Thoracic aorta (tissue), 2 donors: ENCODE measurements at regions not wholly inside any gene's neighbourhood (a gene's known extent, or its start where the extent isn't known, plus 50 kb on each side); places are given as distances from the start of the nearest gene placed in this dataset.

Experiments
- ATAC-seq: fragments of 150-250 bp; one replicate; pipeline ENCODE4 v1.8.0; 2017; ENCODE audit warnings: low read depth; ENCODE audit not compliant: insufficient number of reproducible peaks, low FRiP score
- DNase-seq: peaks from one replicate; pipeline ENCODE4 v3.0.0-alpha.2; 2020; ENCODE audit warnings: low spot score
- H3K27ac ChIP-seq, 2 donors: fragments of 200-600 bp; sonication (generic); 1 replicate in 1 of 2; 2 replicates in 1 of 2; pipeline ENCODE4 v1.5.1; 2016; ENCODE audit warnings: mild to moderate bottlenecking in 2 of 2, moderate library complexity in 2 of 2
- H3K27me3 ChIP-seq: fragments of 200-600 bp; sonication (generic); replicated peaks from 2 replicates; pipeline ENCODE4 v1.6.0; 2016; ENCODE audit warnings: mild to moderate bottlenecking; ENCODE audit not compliant: insufficient read depth
- H3K36me3 ChIP-seq: fragments of 200-600 bp; sonication (generic); one replicate; pipeline ENCODE4 v1.5.1; 2016
- H3K4me1 ChIP-seq, 2 donors: fragments of 200-600 bp; sonication (generic); 1 replicate in 1 of 2; 2 replicates in 1 of 2; pipeline versions ENCODE4 v1.5.1 to v1.6.0; 2016; ENCODE audit warnings: low read depth in 2 of 2, mild to moderate bottlenecking in 1 of 2; ENCODE audit not compliant: control insufficient read depth in 1 of 2
- H3K4me3 ChIP-seq: fragments of 200-600 bp; sonication (generic); 2 replicates; pipeline ENCODE4 v1.5.1; 2016; ENCODE audit warnings: mild to moderate bottlenecking
- H3K9me3 ChIP-seq: fragments of 200-600 bp; sonication (generic); 2 replicates; pipeline ENCODE4 v1.5.1; 2016
- TF ChIP-seq, protein P1 (sequence below): fragments of 200-600 bp; sonication (generic); IDR thresholded peaks from one replicate; pipeline ENCODE4 v1.5.1; 2019; ENCODE audit warnings: antibody characterized with exemption

DNA sequence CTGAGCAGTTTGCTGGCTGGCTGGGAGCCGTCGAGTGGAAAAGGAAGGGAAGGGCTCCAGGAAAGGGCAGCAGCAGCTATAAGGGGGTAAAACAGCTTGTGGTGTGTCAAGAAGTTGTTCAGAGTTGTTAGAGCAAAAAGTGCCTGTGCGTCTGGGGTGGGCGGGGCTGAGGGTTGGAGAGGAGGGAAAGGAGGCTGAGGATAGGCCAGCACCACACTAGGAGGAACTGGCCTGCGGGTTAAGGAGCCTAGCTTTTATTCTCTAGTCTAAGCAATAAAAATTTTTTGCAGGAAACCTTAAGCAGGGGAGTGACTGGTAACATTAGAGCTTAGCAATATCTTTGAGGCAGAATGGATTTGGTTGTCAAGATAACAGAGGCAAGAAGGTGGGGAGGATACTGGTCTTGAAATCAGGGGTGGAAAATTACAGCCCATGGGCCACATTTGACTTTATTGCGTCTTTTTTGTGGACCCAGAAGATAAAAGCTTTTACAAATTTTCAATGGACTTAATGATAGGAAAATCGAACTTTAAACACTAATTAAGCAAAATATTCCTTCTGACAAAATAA lies 134.5 kb upstream of the AADACL2 start:
- no peaks in the 10 kb centered on the region for H3K9me3 ChIP-seq
- DNase-seq: no peak
- H3K27ac ChIP-seq: no peak overlapping the region
- no peak for ATAC-seq
- TF ChIP-seq, protein P1, sequence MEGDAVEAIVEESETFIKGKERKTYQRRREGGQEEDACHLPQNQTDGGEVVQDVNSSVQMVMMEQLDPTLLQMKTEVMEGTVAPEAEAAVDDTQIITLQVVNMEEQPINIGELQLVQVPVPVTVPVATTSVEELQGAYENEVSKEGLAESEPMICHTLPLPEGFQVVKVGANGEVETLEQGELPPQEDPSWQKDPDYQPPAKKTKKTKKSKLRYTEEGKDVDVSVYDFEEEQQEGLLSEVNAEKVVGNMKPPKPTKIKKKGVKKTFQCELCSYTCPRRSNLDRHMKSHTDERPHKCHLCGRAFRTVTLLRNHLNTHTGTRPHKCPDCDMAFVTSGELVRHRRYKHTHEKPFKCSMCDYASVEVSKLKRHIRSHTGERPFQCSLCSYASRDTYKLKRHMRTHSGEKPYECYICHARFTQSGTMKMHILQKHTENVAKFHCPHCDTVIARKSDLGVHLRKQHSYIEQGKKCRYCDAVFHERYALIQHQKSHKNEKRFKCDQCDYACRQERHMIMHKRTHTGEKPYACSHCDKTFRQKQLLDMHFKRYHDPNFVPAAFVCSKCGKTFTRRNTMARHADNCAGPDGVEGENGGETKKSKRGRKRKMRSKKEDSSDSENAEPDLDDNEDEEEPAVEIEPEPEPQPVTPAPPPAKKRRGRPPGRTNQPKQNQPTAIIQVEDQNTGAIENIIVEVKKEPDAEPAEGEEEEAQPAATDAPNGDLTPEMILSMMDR: no peak
- no peaks in the 10 kb centered on the region for H3K27me3 ChIP-seq
- no peaks in the 10 kb centered on the region for H3K36me3 ChIP-seq
- H3K4me3 ChIP-seq: no peak overlapping the region
- peaks cover 0 to 3% of the 10 kb centered on the region in 2 donors for H3K4me1 ChIP-seq

- Histone ChIP-seq H3K4me1 (peaks cover 0 to 3% of the 10 kb centered on the region in 2 donors), H3K27me3 (no peaks in the 10 kb centered on the region), H3K4me3 (no peak overlapping the region), H3K9me3 (no peaks in the 10 kb centered on the region), H3K36me3 (no peaks in the 10 kb centered on the region), H3K27ac (no peak overlapping the region)
- TF ChIP-seq, protein P1: no peak
- DNase-seq (no peak), ATAC-seq (no peak)
Observed at GRCh38 chr3:151596940-151597339, 136.1 kb upstream of the IGSF10 start.

DNA sequence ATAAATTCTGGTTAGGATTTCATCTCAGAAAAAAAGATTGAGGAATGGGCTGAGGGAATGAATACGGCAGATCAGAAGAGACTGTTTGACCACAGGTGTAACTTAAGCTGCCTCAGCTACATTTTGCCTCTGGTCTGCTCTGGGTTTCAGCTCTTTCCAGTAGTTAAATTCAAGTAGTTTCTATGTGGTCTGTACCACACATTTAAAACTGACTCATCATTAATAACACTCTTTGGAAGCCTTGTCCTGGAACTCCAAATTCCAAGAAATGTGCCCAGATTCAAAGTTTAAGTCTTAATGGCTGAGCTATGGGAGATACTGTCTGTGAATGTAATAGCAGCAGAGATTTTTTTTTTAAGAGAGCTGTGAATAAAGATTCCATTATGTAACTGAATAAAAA lies 133.1 kb upstream of the IGSF10 start:
- Histone ChIP-seq H3K36me3 (no peaks in the 10 kb centered on the region), H3K4me3 (no peak overlapping the region), H3K27ac (no peak overlapping the region), H3K27me3 (no peaks in the 10 kb centered on the region), H3K4me1 (no peaks in the 10 kb centered on the region), H3K9me3 (no peaks in the 10 kb centered on the region)
- TF ChIP-seq, protein P1: no peak
- ATAC-seq: no peak
- no peak for DNase-seq

DNA sequence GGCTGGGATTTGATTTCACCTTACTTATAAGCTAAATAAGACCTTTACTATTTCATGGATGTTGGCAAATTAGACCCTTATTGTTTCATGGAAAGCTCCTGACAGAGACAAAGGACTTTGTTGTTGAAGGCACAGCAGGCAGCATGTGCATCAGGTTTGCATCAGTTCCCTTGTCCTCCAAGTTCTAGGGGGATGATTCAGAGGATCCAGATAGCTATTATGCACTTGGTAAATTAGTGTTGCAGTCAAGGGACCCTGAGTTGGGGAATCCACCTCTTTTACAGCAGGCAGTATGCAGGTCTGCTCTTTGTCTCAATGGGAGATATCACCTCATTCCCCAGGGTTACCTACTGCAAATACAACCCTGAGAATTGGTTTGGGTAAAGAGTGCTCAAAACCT lies 131.4 kb upstream of the IGSF10 start:
- TF ChIP-seq, protein P1: no peak
- Histone ChIP-seq H3K9me3 (no peaks in the 10 kb centered on the region), H3K4me1 (no peaks in the 10 kb centered on the region), H3K4me3 (no peak overlapping the region), H3K27me3 (no peaks in the 10 kb centered on the region), H3K36me3 (no peaks in the 10 kb centered on the region), H3K27ac (no peak overlapping the region)
- DNase-seq (no peak), ATAC-seq (no peak)

- H3K27me3 ChIP-seq: no peaks in the 10 kb centered on the region
- DNase-seq (no peak), ATAC-seq (no peak)
- TF ChIP-seq, protein P1: no peak
- no peaks in the 10 kb centered on the region for H3K4me1 ChIP-seq
- H3K27ac ChIP-seq: no peak overlapping the region
- no peaks in the 10 kb centered on the region for H3K9me3 ChIP-seq
- no peaks in the 10 kb centered on the region for H3K36me3 ChIP-seq
- H3K4me3 ChIP-seq: no peak overlapping the region
Observed at GRCh38 chr3:151591441-151591840, 130.6 kb upstream of the IGSF10 start.
